GM18508 (cell line): ENCODE measurements at regions not wholly inside any gene's neighbourhood (a gene's known extent, or its start where the extent isn't known, plus 50 kb on each side); places are given as distances from the start of the nearest gene placed in this dataset.

Experiments used
- ATAC-seq: cut with Tn5 transposase; IDR thresholded peaks from one replicate; pipeline ENCODE4 v1.9.1; 2021; ENCODE audit warnings: moderate number of reproducible peaks; ENCODE audit not compliant: insufficient read depth, unreplicated experiment

DNA sequence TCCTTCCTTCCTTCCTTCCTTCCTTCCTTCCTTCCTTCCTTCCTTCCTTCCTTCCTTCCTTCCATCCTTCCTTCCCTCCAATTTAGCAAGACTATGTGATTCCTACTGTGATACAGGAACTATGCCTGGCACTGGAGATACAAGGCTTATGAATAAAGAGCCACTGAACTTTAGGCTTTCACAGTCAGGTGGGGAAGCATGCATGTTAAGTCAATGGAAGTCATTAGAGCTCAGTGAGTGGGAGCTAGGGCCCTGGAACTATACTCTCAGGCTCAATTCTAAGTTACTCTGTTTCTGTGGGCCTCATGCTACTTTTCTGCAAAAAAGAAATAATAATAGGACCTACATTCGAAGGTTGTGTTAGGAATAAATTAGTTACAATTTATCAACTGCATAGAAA lies 527.6 kb upstream of the ZEB2 start:
- no peak for ATAC-seq

DNA sequence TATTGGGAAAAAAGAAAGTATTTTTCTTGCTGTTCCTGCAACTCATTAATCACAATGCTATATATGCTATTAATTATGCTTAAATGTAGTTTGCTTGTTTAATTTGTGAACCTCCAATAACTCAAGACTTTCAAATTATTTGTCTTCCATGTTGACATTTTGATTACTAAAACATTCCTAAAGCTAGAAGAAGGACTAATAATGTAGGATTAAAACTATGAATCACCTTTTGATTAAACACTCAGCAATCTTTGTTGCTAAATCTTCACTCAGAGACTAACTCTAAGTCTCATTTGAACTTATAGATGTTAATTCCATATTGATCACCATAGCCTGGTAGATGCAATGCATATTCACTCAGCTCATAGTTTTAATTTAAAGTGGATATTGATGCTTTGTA lies 524.6 kb upstream of the ZEB2 start:
- ATAC-seq = no peak

DNA sequence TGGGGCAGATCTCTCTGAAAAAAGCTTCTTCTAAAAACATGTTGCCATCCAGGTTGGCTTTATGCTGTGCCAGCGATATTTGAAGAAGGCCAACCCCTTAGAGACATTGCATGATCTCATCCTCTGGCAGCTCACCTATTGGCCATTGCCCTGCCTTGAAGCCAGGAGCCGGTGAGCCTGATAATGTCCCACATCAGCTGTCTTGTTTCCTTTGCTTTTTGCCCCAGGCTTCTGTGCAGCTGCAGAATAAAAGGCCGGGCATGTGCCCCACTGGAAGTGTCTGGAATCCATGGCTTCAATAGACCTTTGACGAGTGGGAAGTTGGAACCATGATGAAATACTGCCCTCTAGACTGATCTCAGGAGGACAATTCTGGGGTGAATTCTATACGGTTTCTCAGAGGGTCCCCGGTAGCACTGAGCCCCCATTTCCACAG lies 523.5 kb upstream of the ZEB2 start:
- no peak for ATAC-seq

DNA sequence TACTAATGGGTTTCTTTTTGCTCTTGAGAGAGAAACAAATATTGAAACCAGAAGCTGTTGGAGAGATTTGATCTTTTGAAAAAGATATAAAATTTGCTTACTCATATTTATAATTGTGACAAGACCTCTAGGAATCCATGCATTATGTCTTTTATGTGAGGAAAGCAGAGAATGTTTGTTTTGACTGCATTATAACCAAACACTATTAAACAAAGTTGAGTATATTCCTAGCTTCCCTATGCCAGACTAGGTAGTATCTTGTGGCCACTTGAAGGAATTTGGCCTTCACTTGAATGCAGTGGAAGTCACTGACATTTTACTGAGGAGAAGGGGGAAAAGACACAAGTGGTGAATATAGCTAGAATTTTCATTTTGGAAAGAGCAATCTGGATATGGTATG lies 521.8 kb upstream of the ZEB2 start:
- ATAC-seq = no peak

DNA sequence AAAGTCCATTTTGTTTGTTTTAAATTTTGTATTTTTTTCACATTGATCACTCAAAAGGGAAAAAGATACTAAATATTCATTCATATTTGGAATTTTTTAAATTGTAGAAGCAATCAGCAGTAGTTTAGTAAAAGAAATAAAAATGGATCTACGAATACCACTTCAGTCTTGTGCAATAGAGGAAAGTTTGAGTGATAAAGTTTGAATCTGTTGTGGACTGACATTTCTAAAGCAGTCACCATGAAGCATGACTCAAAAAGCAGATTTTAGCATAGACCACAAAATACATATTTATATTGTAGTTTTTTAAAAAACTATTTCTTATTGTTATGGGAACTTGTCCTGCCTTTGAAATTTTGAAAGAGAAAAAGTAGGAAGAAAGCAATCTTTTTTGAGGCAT lies 520.5 kb upstream of the ZEB2 start:
- no peak for ATAC-seq

DNA sequence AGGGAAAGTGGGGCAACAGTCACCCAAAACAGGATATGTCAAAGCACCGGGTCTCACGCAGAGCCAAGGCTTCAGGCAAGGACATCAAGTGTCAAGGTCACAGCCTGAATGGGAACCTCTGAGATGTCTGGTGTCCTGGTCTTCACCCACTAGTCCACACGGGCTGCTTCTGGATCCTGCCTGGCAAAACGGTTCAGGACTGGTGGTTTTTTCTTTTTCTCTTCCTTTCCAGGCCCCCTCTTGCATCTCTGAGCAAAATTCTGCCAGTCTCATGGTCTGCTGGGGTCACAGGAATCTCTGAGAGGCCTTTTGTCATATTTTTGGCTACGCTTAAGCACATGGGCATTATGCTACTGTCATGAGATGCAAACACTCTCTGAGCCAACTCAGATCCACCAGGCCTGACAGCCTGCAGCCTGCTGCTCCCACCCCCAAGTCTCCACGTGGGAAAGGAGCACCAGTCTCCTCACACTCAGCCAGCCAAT lies 518.2 kb upstream of the ZEB2 start:
- no peak for ATAC-seq

DNA sequence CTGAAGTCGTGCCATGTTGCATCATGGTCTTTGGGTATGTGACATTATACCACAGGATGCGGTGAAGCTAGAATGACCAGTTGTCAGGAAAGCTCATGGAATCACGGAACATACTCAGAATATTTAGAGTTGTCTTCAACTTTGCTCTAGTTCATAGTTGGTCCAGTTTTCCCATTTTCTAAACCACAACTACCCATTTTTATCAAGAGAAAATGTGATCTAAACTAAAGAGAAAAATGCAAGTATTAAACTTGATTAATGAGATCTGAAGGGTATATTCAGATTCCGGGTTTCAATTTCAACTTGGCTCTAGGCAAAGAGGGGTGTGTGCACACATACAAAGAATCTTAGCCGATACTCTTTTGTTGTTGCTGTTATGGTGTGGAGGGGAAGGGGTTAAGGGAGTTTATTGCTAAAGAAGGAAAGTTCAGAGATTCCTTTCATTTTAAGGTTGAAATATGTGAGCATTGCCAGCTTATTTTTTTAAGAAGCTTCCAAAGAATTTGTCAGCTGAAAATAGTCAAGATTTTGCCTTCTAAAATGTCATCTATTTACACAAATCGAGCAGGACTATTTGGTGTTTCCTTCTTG lies 516.6 kb upstream of the ZEB2 start:
- no peak for ATAC-seq

DNA sequence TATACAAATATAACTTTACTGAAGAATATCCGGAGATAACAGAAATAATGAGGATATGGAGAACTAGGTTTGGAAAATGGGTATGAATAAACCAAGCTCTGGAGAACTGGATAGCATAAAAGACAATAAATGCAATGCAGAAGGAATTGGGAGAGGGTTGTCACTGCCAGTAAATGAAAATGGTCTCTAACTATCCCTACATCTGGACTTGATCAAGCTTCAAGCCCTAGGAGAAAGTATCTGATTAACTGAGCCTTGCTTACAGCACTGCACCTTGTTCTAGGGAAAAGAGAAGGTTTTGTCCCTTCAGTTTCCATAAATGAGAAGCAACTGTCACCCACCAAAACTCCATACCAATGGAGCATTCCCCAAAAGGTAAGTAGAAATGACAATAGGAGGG lies 514.6 kb upstream of the ZEB2 start:
- ATAC-seq = no peak

DNA sequence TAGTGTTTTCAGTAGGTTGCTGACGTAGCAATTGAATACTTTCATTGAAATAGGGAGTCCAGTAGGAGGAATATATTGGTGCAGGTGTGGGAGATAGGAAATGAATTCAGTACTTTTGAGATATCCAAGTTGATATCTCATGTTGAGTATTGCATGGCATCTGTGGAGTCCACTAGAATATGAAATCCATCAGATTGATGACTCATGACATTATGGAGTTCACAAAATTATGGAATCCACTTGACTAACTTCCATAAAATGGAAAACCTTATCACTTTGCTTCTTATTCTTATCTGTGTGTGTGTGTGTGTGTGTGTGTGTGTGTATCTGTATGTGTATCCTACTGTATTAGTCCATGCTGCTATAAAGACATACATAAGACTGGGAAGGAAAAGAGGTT lies 513.5 kb upstream of the ZEB2 start:
- no peak for ATAC-seq

DNA sequence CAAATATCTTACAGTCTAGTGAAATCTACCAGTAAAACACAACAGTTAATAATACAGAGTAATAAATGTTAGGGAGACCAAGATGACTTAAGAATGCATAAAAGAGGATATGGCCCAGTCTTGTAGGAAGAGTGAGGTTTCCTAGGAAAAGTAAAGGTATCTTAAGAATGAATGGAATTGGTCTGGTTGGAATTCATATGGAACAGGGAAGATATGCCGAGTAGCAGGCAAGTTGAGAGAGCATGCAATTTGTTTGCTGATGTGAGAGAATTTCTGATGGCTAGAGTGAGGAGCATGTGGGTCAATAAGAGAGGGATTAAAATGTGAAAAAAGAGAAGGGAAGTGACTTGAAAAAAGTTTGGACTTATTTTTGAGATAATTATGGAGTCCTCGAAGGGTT lies 512.9 kb upstream of the ZEB2 start:
- no peak for ATAC-seq

DNA sequence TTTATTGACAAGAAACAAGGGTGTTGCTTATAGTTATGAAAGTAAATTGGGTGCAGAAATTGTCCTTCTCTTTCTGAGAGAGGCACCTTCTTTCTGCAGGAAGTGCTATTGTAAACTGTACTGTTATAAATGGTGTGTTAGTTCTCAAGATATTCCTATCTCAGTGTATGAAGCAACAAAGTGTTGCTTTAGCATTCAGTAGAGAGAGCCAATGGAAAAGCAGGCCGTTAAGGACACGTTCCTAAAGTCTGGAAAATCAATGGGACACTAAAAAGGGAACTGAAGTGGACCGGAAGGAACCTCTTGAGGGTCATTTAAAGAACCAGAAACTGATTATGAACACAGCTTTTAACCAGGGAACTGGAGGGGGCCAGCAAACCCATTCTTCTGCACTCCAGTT lies 510.0 kb upstream of the ZEB2 start:
- ATAC-seq = no peak

DNA sequence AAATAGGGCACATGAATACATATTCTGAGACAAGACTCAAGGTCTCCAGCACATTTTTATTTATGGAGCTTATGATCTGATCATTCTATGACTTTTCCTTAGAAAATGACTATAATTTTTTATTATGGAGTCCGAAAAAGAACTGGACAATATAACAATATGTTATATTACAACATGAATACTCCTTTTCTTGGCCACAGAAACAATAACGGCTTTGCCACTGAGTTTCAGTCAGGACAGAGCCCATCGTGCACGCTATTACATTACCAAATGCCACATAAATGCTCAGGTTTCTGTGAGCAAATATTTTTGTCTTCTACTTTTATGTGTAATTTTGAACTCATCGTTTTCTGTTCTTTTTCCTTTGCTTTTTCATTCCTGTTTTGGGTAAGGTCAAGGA lies 509.2 kb upstream of the ZEB2 start:
- ATAC-seq = no peak

DNA sequence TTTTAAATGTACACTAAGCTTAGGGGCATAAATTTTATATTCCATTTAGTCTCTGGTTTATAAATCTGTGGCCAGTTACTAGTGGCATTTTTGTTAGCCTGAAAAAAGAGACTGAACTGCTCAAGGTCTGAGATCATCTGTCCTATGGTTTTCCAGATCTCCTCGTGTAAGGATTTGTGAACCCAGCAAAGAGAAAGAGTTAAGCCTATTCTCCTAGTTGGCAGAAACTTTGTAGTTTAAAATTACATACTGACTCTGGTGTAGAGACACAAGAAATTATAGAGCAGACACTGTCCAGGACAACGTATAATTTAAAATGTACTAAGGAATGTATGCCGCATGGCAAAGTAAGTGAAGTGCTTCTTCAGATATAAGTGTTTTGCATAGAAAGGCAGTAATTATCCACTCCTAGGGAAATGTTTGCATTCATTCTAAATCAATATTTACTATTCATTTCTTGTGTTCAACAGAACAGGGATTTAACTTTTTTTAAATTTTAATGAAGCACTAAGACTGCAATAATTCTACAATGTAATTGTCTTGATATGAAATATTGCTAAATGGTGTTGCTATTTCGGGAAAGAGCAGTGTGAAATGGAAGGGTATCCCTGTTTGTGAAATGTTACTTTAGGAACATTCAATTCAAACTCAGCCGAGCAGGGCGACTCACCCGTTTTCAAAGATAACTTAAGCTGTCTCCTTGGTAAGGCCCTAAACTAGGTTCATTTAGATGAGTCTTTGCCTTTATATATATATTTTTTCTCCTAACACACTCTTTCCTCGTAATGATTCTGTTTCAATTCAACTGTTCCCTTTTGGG lies 508.4 kb upstream of the ZEB2 start:
- no peak for ATAC-seq

DNA sequence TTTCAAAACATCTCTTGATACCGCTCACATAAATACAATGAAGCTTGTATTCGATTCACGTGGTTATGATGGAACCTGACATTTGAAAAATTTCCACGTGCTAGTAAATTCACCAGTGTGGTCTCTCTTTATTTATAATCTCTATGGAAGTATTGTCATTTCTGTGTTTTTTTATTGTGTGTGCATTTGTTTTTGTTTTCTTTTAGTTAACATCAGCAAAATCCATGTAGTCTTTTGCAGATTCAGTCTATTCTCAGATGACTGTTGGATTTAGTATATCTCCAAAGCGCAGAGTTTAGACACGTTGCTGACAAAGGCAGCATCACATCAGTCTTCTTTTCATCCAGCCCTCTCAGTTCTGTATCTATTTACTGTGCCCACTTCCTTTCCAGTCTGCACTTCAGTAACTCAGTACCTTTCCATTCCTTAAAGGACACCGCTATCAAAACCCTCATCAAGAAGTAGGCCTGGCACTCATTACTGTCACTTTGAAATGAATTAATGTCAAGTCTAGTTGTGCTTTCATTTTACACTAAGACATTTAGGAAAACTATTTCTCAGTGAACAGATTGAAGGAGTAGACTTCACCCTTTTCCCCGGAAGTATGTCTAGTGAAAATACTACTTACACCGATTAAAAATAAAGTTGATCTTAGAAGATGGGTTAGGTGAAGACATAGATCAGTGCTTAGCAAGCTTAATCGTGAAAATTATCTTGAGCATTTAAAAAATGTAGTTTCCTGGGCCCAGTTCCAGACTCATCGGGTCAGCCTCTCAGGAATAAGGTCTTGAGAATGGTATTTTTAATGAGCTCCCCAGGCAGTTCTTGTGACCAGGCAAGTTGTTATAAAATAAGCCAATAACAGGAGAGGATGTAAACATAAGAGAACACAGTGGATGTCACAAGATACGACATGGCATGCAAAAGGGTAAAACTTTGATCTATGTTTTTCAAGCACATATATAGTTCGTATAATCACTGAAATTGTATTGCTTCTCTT lies 506.8 kb upstream of the ZEB2 start:
- no peak for ATAC-seq

DNA sequence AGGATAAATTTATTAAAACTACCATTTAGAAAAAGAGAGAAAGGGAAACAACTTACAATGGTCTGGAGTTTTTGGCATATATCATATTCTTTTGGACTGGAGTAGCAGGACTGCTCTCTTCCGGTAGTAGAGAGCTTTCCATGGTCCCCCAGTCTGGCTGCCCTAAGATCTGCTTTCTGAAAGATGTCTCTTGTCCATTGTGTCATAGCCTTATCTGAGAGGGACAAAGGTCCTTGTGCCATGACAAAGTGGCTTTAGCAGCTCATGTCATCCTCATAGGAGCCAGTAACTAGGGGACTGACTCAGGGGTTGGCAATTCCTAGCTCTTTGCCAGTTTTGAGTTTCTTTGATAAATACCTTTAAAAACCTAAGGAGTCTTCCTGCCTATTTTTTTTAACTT lies 505.5 kb upstream of the ZEB2 start:
- no peak for ATAC-seq

DNA sequence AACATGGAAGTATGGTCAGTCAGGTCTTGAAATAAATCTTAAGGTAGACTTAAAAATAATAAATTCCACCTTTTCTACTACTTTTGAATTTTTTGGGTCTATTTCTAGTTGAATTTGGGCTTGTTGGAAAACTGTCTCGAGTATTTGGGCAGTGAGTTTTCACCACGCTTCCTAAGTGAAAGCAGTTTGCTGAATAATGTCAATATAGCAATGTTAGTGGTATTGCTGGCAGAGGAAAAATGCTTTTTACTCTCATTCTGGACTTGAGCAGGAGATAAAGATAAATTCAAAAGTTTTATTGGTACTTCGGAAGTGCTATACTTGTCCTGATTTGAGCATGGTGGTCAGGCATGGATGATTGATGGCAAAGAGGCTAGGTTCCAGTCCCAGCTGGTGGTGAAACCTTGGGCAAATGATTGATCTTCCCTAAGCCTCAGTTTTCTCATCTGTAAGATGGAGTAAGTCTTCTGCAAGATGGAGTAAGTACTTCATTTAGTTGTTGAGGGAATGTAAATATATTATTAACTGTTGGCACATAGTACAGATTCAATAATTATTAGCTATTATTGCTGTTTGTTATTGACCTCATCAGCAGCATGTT lies 503.5 kb upstream of the ZEB2 start:
- no peak for ATAC-seq

DNA sequence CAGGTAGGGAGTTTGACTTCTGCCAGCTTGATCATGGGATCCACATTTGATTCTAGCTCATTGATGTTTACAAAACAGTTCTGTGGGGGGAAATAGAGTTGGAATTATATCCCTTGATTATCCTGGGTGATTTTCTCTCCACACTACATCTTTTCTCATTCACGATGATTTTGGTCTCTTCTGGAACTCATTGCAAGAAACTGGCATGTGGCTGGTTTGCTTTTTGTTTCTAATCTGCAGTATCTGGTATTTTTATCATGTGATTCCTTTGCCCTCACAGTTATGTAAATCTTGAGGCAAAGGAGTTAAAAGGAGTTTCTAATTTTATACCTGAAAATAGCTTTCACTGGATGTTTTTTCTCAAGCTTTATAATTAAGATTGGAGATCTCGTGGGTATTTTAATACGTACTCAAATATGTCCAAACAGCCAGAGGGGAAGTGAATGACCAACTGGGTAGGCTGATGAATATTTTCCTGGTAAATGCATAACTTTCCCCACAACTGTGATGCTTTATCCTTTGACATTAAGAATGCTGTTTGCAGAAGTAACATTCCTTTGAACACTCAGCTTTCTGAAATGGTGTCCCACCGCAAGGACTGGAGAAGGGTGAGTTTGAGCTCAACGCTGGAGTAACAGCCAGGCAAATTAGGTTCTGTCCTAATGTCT lies 502.9 kb upstream of the ZEB2 start:
- ATAC-seq = no peak

DNA sequence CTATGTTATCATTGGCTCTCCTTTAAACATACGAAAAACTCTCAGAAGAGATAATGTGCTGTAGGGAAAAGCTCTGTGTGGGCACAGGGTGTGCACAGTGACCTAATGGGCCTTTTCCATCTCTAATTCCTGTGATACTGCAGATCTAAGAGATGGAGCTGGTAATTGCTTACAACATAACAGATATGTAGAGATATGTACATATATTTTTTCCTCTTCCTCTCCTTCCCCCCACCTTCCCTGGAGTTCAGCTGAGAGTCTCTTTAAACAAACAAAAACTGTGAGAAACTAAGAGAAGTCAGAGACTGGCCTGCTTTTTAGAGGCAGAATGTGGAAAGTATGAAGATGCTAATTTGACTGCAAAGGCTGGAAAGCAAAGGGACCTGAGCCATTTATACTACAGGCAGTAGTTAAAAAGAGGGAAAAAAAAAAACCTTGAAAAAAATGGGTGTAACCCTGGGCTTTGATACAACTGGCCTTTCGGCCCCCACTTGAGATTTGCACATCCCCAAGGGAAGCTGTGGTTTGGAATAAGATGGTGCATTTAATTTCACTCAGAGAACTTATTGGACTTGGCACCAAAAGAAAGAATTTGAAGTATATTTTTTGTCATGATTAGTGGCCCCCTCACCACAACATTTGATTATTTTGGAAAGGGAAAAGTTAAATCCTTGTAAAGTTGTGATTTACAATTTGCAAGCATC lies 502.2 kb upstream of the ZEB2 start:
- ATAC-seq = no peak

DNA sequence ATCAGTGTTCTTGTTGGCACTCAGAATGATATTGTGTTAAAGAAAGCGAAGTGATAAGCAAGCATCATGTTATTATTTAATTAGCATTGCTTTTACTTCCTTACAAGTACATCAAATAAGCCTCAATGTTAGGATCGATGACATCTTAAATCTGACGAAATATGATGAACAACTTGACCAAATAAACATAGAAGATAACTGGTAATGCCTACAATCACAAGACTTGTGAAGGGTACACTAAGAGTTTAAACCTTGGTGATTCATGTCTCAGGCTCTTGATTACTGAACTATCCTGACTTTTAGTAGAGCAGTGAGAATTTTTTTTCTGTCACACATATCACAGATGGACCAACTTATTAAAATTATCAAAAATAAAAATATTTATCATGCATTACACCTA lies 500.8 kb upstream of the ZEB2 start:
- no peak for ATAC-seq
